ENCODE measurements at regions not wholly inside any gene's neighbourhood (a gene's known extent, or its start where the extent isn't known, plus 50 kb on each side); places are given as distances from the start of the nearest gene placed in this dataset.

- Histone ChIP-seq H3K9me3 (ENCODE audit: control insufficient read depth in 1 of 2, insufficient read depth in 1 of 2, low read depth in 1 of 2, low read length in 2 of 2) (no peaks in the 10 kb centered on the region), H3K36me3 (ENCODE audit: control insufficient read depth in 1 of 2, insufficient read depth in 2 of 2, low read length in 2 of 2) (no peaks in the 10 kb centered on the region), H2AFZ (ENCODE audit: low read depth, low read length, poor library complexity, severe bottlenecking) (no peak overlapping the region), H4K20me1 (ENCODE audit: insufficient read depth) (no peaks in the 10 kb centered on the region), H3K27ac (ENCODE audit: low read depth, low read length) (no peak overlapping the region), H3K79me2 (ENCODE audit: insufficient read depth, low read length) (no peaks in the 10 kb centered on the region), H3K9me2 (ENCODE audit: insufficient read depth) (no peaks in the 10 kb centered on the region), H3K4me1 (ENCODE audit: control insufficient read depth in 1 of 2, insufficient read depth in 2 of 2, low read length in 2 of 2) (no peaks in the 10 kb centered on the region), H3K4me3 (replicated peaks in 1 of 2; ENCODE audit: low read depth in 1 of 2, low read length in 2 of 2) (no peak overlapping the region), H3K9ac (ENCODE audit: low read length) (no peak overlapping the region), H3K4me2 (ENCODE audit: low read length) (no peak overlapping the region), H3K27me3 (ENCODE audit: insufficient read depth, low read length) (no peaks in the 10 kb centered on the region)
- ChIA-PET RAD21 (ENCODE audit: low non-redundant PET in 1 of 2, low total read pairs in 2 of 2, uncharacterized antibody in 2 of 2, unreplicated experiment in 2 of 2) (no interaction called here), CTCF (no interaction called here), POLR2A (no interaction called here)
- TF ChIP-seq EGR1 (IDR thresholded peaks at IDR 0.05; ENCODE audit: low read depth) (no peak), FOSL1 (IDR thresholded peaks at IDR 0.05; ENCODE audit: low read depth) (no peak), ELF1 (IDR thresholded peaks at IDR 0.05; ENCODE audit: borderline replicate concordance, low read depth) (no peak), SIN3A (IDR thresholded peaks at IDR 0.05; ENCODE audit: low read depth) (no peak), CBX3 (IDR thresholded peaks at IDR 0.05; ENCODE audit: low read depth) (no peak), TCF7L2 (IDR thresholded peaks at IDR 0.05; ENCODE audit: borderline replicate concordance, extremely low read depth, insufficient read depth, insufficient read length) (no peak), POLR2A (IDR thresholded peaks at IDR 0.05; ENCODE audit: borderline replicate concordance, extremely low read depth, insufficient read depth, insufficient read length) (no peak), REST (IDR thresholded peaks at IDR 0.05; ENCODE audit: low read depth) (no peak), MAX (IDR thresholded peaks at IDR 0.05) (no peak), SRF (IDR thresholded peaks at IDR 0.05; ENCODE audit: low read depth) (no peak), CEBPB (IDR thresholded peaks at IDR 0.05; ENCODE audit: low read depth) (no peak), ZFX (IDR thresholded peaks at IDR 0.05) (no peak)
- TF ChIP-seq, protein P1, sequence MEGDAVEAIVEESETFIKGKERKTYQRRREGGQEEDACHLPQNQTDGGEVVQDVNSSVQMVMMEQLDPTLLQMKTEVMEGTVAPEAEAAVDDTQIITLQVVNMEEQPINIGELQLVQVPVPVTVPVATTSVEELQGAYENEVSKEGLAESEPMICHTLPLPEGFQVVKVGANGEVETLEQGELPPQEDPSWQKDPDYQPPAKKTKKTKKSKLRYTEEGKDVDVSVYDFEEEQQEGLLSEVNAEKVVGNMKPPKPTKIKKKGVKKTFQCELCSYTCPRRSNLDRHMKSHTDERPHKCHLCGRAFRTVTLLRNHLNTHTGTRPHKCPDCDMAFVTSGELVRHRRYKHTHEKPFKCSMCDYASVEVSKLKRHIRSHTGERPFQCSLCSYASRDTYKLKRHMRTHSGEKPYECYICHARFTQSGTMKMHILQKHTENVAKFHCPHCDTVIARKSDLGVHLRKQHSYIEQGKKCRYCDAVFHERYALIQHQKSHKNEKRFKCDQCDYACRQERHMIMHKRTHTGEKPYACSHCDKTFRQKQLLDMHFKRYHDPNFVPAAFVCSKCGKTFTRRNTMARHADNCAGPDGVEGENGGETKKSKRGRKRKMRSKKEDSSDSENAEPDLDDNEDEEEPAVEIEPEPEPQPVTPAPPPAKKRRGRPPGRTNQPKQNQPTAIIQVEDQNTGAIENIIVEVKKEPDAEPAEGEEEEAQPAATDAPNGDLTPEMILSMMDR (IDR thresholded peaks at IDR 0.05 in 2 of 3, conservative IDR thresholded peaks at IDR 0.05 in 1 of 3; ENCODE audit: borderline replicate concordance in 1 of 3, insufficient read depth in 1 of 3, low read depth in 2 of 3, low read length in 2 of 3): no peak
- BruUV-seq (replicated peaks): no TSS peak
- DNase-seq (ENCODE audit: low read depth, low spot score) (no peak), ATAC-seq (no peak)
- intact Hi-C loops (cut with micrococcal nuclease): no loop called here
These were observed 1385.8 kb downstream of the PCDH9 start for GRCh38 chr13:65844266-65844841.

Measured in HCT116 (cell line).